Testis (tissue), 2 donors: ENCODE measurements at regions not wholly inside any gene's neighbourhood (a gene's known extent, or its start where the extent isn't known, plus 50 kb on each side); places are given as distances from the start of the nearest gene placed in this dataset.

Source experiments
- CTCF ChIP-seq, 3 experiments: fragments of 450-650 bp in 2 of 3; fragments of 200-600 bp in 1 of 3; sonication (generic) in 1 of 3; IDR thresholded peaks; one replicate each; pipeline ENCODE4 v1.5.1; 2016 to 2019; ENCODE audit warnings: antibody characterized with exemption in 3 of 3, mild to moderate bottlenecking in 2 of 3, moderate library complexity in 1 of 3
- POLR2A ChIP-seq: fragments of 450-650 bp; IDR thresholded peaks from one replicate; pipeline ENCODE4 v1.6.1; 2017; ENCODE audit warnings: antibody characterized with exemption, mild to moderate bottlenecking, moderate library complexity

DNA sequence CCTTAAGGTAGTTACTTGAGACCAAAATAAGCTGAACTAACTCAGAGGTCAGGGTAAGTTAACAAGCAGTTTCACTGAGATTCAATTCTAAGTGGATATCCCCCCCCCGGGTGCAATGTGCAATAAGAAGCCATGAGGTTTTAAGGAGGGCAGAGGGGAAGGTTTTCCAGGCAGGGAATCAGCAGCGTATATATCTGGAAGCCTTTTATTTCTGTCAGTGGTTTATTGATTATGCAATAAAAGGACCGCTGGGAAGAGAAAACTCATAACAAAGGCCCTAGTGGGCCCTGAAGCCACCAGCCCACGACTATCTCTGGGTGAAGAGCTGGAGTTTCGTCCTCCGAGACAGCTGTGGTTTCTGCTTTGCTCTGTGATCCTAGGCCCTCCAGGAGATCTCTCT is 53.1 kb upstream of the CTPS1 start:
- no peak for TF ChIP-seq CTCF (IDR thresholded peaks at IDR 0.05)
- TF ChIP-seq POLR2A, result no peak
